ENCODE measurements at regions not wholly inside any gene's neighbourhood (a gene's known extent, or its start where the extent isn't known, plus 50 kb on each side); places are given as distances from the start of the nearest gene placed in this dataset.

DNA sequence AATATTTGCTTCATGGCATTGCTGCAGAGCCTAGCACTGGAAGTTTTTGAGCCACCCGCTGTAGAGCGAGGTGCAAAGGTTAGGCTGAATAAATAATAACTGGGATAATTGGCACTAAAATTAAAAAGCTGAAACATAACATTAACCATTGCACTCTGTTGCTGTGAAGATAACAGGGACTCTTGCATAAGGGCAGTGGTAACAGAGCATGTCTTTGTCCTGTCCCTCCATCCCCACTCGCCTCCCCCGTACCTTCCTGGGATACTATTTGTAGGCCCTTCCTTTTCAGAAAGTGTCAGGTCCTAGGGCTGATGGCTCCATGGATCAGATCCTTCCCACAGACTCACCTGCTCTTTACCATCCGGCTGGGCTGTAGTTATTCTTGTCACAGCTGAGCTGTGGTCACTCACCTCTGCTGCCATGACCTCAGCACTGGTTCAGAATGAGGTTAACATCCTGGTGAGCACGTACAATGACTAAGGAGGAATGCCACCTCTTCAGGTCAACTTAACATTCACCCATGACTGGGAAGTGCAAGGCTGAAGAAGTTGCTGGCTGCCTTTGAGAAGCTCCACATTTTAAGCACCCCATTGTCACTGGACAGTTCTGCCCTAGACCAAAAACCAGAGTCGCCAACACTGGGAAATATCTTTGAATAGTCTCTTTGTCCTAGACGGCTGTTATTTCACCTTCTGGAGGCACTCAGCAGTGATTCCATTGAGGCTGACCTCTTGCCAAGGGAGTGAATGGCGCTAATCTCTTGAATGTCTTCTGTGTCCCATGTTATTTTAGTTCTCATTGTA is 103.2 kb upstream of the KIRREL3 start:
- H3K36me3 ChIP-seq (ENCODE audit: insufficient read depth, low read length), result no peaks in the 10 kb centered on the region
- no peak overlapping the region for H3K9ac ChIP-seq (ENCODE audit: low read length)
- H3K27me3 ChIP-seq (ENCODE audit: insufficient read depth, low read depth, low read length), result no peaks in the 10 kb centered on the region
- TF ChIP-seq EZH2 (IDR thresholded peaks at IDR 0.05; ENCODE audit: borderline replicate concordance, insufficient read depth, low read length, poor library complexity, severe bottlenecking) (no peak), RAD21 (conservative IDR thresholded peaks at IDR 0.05) (no peak), POLR2AphosphoS5 (IDR thresholded peaks at IDR 0.05) (no peak), MXI1 (conservative IDR thresholded peaks at IDR 0.05; ENCODE audit: poor library complexity, severe bottlenecking) (no peak), EP300 (conservative IDR thresholded peaks at IDR 0.05; ENCODE audit: poor library complexity, severe bottlenecking) (no peak), SMC3 (conservative IDR thresholded peaks at IDR 0.05; ENCODE audit: poor library complexity) (no peak), TAF1 (IDR thresholded peaks at IDR 0.05; ENCODE audit: low read depth) (no peak)
- TF ChIP-seq, protein P1, sequence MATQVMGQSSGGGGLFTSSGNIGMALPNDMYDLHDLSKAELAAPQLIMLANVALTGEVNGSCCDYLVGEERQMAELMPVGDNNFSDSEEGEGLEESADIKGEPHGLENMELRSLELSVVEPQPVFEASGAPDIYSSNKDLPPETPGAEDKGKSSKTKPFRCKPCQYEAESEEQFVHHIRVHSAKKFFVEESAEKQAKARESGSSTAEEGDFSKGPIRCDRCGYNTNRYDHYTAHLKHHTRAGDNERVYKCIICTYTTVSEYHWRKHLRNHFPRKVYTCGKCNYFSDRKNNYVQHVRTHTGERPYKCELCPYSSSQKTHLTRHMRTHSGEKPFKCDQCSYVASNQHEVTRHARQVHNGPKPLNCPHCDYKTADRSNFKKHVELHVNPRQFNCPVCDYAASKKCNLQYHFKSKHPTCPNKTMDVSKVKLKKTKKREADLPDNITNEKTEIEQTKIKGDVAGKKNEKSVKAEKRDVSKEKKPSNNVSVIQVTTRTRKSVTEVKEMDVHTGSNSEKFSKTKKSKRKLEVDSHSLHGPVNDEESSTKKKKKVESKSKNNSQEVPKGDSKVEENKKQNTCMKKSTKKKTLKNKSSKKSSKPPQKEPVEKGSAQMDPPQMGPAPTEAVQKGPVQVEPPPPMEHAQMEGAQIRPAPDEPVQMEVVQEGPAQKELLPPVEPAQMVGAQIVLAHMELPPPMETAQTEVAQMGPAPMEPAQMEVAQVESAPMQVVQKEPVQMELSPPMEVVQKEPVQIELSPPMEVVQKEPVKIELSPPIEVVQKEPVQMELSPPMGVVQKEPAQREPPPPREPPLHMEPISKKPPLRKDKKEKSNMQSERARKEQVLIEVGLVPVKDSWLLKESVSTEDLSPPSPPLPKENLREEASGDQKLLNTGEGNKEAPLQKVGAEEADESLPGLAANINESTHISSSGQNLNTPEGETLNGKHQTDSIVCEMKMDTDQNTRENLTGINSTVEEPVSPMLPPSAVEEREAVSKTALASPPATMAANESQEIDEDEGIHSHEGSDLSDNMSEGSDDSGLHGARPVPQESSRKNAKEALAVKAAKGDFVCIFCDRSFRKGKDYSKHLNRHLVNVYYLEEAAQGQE (IDR thresholded peaks at IDR 0.05; ENCODE audit: borderline replicate concordance), result no peak
- TF ChIP-seq, protein P2, sequence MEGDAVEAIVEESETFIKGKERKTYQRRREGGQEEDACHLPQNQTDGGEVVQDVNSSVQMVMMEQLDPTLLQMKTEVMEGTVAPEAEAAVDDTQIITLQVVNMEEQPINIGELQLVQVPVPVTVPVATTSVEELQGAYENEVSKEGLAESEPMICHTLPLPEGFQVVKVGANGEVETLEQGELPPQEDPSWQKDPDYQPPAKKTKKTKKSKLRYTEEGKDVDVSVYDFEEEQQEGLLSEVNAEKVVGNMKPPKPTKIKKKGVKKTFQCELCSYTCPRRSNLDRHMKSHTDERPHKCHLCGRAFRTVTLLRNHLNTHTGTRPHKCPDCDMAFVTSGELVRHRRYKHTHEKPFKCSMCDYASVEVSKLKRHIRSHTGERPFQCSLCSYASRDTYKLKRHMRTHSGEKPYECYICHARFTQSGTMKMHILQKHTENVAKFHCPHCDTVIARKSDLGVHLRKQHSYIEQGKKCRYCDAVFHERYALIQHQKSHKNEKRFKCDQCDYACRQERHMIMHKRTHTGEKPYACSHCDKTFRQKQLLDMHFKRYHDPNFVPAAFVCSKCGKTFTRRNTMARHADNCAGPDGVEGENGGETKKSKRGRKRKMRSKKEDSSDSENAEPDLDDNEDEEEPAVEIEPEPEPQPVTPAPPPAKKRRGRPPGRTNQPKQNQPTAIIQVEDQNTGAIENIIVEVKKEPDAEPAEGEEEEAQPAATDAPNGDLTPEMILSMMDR (IDR thresholded peaks at IDR 0.05; ENCODE audit: poor library complexity, severe bottlenecking), result no peak
- no peak overlapping the region for H2AFZ ChIP-seq (ENCODE audit: low read depth, low read length)
- no peak overlapping the region for H3K27ac ChIP-seq (ENCODE audit: low read length)
- H3K9me3 ChIP-seq (ENCODE audit: low read length), result no peaks in the 10 kb centered on the region
- H3K4me3 ChIP-seq (ENCODE audit: low read length), result no peak overlapping the region
- H3F3A ChIP-seq (ENCODE audit: insufficient read depth, low read length, poor library complexity, severe bottlenecking), result no peaks in the 10 kb centered on the region
- no peaks in the 10 kb centered on the region for H3K79me2 ChIP-seq (replicated peaks; ENCODE audit: insufficient read depth, low read length)
- H4K20me1 ChIP-seq (ENCODE audit: insufficient read depth), result no peaks in the 10 kb centered on the region
- H3K9me2 ChIP-seq (ENCODE audit: insufficient read depth, low read length), result no peaks in the 10 kb centered on the region
- no peak overlapping the region for H3K4me2 ChIP-seq (ENCODE audit: low read length)

DNA sequence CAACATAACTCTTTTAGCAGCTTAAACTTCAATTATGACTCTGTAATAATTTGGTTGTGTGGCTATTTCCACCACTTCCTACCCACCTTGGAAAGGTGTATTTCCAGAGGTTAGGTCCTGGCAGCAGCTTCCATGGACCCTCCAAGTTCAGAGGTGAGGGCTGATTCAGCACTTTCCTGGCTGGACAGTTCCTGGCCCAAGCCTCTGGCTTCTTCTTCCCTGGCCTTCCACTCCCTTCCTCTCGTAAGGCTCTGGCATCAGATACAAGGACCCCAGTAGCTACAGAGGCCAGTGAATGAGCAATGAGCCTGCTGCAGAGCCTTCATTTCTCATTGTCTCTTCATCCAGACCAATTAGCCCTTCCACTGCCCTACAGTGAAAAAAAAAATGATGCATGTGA is 98.1 kb upstream of the KIRREL3 start:
- Histone ChIP-seq H4K20me1 (ENCODE audit: insufficient read depth) (no peaks in the 10 kb centered on the region), H3K9me3 (ENCODE audit: low read length) (peaks cover 4% of the 10 kb centered on the region), H3K79me2 (replicated peaks; ENCODE audit: insufficient read depth, low read length) (no peaks in the 10 kb centered on the region), H3F3A (ENCODE audit: insufficient read depth, low read length, poor library complexity, severe bottlenecking) (no peaks in the 10 kb centered on the region), H3K9ac (ENCODE audit: low read length) (no peak overlapping the region), H2AFZ (ENCODE audit: low read depth, low read length) (no peak overlapping the region), H3K4me3 (ENCODE audit: low read length) (no peak overlapping the region), H3K36me3 (ENCODE audit: insufficient read depth, low read length) (no peaks in the 10 kb centered on the region), H3K9me2 (ENCODE audit: insufficient read depth, low read length) (no peaks in the 10 kb centered on the region), H3K27ac (ENCODE audit: low read length) (no peak overlapping the region), H3K4me2 (ENCODE audit: low read length) (no peak overlapping the region), H3K27me3 (ENCODE audit: insufficient read depth, low read depth, low read length) (no peaks in the 10 kb centered on the region)
- TF ChIP-seq SMC3 (conservative IDR thresholded peaks at IDR 0.05; ENCODE audit: poor library complexity), result no peak
- TF ChIP-seq POLR2AphosphoS5 (IDR thresholded peaks at IDR 0.05), result no peak
- TF ChIP-seq EZH2 (IDR thresholded peaks at IDR 0.05; ENCODE audit: borderline replicate concordance, insufficient read depth, low read length, poor library complexity, severe bottlenecking), result no peak
- TF ChIP-seq, protein P2 (IDR thresholded peaks at IDR 0.05; ENCODE audit: poor library complexity, severe bottlenecking), result no peak
- no peak for TF ChIP-seq TAF1 (IDR thresholded peaks at IDR 0.05; ENCODE audit: low read depth)
- TF ChIP-seq MXI1 (conservative IDR thresholded peaks at IDR 0.05; ENCODE audit: poor library complexity, severe bottlenecking), result no peak
- no peak for TF ChIP-seq EP300 (conservative IDR thresholded peaks at IDR 0.05; ENCODE audit: poor library complexity, severe bottlenecking)
- TF ChIP-seq, protein P1 (IDR thresholded peaks at IDR 0.05; ENCODE audit: borderline replicate concordance), result no peak
- no peak for TF ChIP-seq RAD21 (conservative IDR thresholded peaks at IDR 0.05)
